Astrocyte (in vitro differentiated cells and primary cell): ENCODE measurements at regions not wholly inside any gene's neighbourhood (a gene's known extent, or its start where the extent isn't known, plus 50 kb on each side); places are given as distances from the start of the nearest gene placed in this dataset.

Experiments
- CTCF ChIP-seq: IDR thresholded peaks from 2 replicates; pipeline ENCODE4 v1.5.1; 2011; ENCODE audit warnings: low read depth, mild to moderate bottlenecking, inconsistent platforms, low read length, moderate library complexity; ENCODE audit not compliant: insufficient read depth
- EZH2 ChIP-seq: IDR thresholded peaks from 2 replicates; pipeline ENCODE4 v1.6.1; 2012; ENCODE audit warnings: mild to moderate bottlenecking, low read length, inconsistent platforms; ENCODE audit not compliant: insufficient read depth

GRCh38 chr6:78552435-78552834 is 314.9 kb upstream of the IRAK1BP1 start:
- no peak for TF ChIP-seq CTCF
- TF ChIP-seq EZH2, result no peak
